Osteoblast (primary cell): ENCODE measurements at regions not wholly inside any gene's neighbourhood (a gene's known extent, or its start where the extent isn't known, plus 50 kb on each side); places are given as distances from the start of the nearest gene placed in this dataset.
A peak's percentile ranks its signal among the peaks of the same experiment; 100 is the strongest.

Experiments
- DNase-seq: peaks from one replicate; pipeline ENCODE4 v3.0.0; 2011; ENCODE audit warnings: low spot score, mixed read lengths; ENCODE audit not compliant: insufficient read length; ENCODE audit errors: missing footprints
- H2AFZ ChIP-seq: 2 replicates; pipeline ENCODE4 v1.6.0; 2011; ENCODE audit warnings: mild to moderate bottlenecking, low read length
- H3K27ac ChIP-seq: 2 replicates; pipeline ENCODE4 v1.5.1; 2011; ENCODE audit warnings: mild to moderate bottlenecking, low read depth, low read length, moderate library complexity
- H3K27me3 ChIP-seq: 2 replicates; pipeline ENCODE4 v1.6.0; 2012; ENCODE audit warnings: mild to moderate bottlenecking, control low read depth, inconsistent platforms, low read length, moderate library complexity; ENCODE audit not compliant: insufficient read depth
- H3K36me3 ChIP-seq: 2 replicates; pipeline ENCODE4 v1.5.1; 2011; ENCODE audit warnings: mild to moderate bottlenecking, low read length, control low read depth, moderate library complexity; ENCODE audit not compliant: insufficient read depth
- H3K4me1 ChIP-seq: 2 replicates; pipeline ENCODE4 v1.5.1; 2011; ENCODE audit warnings: mild to moderate bottlenecking, low read length, control low read depth, moderate library complexity; ENCODE audit not compliant: insufficient read depth
- H3K4me2 ChIP-seq: 2 replicates; pipeline ENCODE4 v1.6.0; 2011; ENCODE audit warnings: mild to moderate bottlenecking, low read length; ENCODE audit not compliant: insufficient read depth
- H3K4me3 ChIP-seq: fragments of 200-600 bp; sonication (generic); 3 replicates; pipeline ENCODE4 v1.5.1; 2012; ENCODE audit warnings: mild to moderate bottlenecking, low read length, inconsistent platforms; ENCODE audit not compliant: insufficient read depth
- H3K79me2 ChIP-seq: 2 replicates; pipeline ENCODE4 v1.6.0; 2012; ENCODE audit warnings: mild to moderate bottlenecking, low read length, control low read depth, inconsistent platforms; ENCODE audit not compliant: insufficient read depth
- H3K9me3 ChIP-seq: 2 replicates; pipeline ENCODE4 v1.5.1; 2011; ENCODE audit warnings: low read depth, low read length, control low read depth
- H4K20me1 ChIP-seq: 2 replicates; pipeline ENCODE4 v1.6.0; 2012; ENCODE audit warnings: mild to moderate bottlenecking, low read length, control low read depth; ENCODE audit not compliant: insufficient read depth
- CTCF ChIP-seq: IDR thresholded peaks from 2 replicates; pipeline ENCODE4 v1.5.1; 2011; ENCODE audit warnings: mild to moderate bottlenecking, low read depth, low read length, moderate library complexity; ENCODE audit errors: extremely low read depth

- peak; percentile 36 for DNase-seq
- Histone ChIP-seq H3K4me1 (peaks cover 18% of the 10 kb centered on the region), H3K9me3 (no peaks in the 10 kb centered on the region), H3K4me2 (peak overlapping the region; percentile 33), H3K79me2 (no peaks in the 10 kb centered on the region), H3K4me3 (no peak overlapping the region), H3K27ac (peak overlapping the region; percentile 80), H4K20me1 (no peaks in the 10 kb centered on the region), H3K27me3 (no peaks in the 10 kb centered on the region), H2AFZ (peak overlapping the region; percentile 67), H3K36me3 (no peaks in the 10 kb centered on the region)
- no peak for TF ChIP-seq CTCF
Observed at GRCh38 chr12:89933911-89934310, 225.3 kb upstream of the ATP2B1 start.

DNA sequence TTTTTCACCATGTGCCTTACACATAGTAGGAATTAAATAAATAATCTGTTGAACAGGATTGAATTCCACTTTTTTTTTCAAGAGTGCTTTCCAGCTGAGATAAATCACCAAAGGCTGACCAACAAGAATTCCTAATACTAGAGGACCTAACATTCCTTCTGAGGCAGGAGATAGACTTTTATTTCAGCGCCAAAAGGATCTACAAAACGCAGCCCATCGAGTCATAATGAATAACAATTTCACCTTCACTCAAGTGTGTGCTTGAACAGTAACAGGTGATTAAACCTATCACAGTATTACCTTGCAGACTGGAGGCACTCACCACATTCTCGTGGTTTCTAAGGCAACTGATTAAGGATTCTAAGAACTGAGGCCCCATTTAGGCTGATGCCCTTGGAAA, 224.3 kb upstream of the ATP2B1 start:
- Histone ChIP-seq H3K4me2 (peak overlapping the region; percentile 11), H4K20me1 (no peaks in the 10 kb centered on the region), H2AFZ (peak overlapping the region; percentile 67), H3K27me3 (no peaks in the 10 kb centered on the region), H3K9me3 (no peaks in the 10 kb centered on the region), H3K79me2 (no peaks in the 10 kb centered on the region), H3K4me1 (peaks cover 18% of the 10 kb centered on the region), H3K36me3 (no peaks in the 10 kb centered on the region), H3K27ac (peak overlapping the region; percentile 80), H3K4me3 (no peak overlapping the region)
- TF ChIP-seq CTCF, result no peak
- DNase-seq, result no peak

- no peak overlapping the region for H3K27ac ChIP-seq
- H3K27me3 ChIP-seq, result no peaks in the 10 kb centered on the region
- H3K9me3 ChIP-seq, result no peaks in the 10 kb centered on the region
- no peak overlapping the region for H2AFZ ChIP-seq
- no peaks in the 10 kb centered on the region for H3K36me3 ChIP-seq
- TF ChIP-seq CTCF, result no peak
- no peaks in the 10 kb centered on the region for H3K79me2 ChIP-seq
- DNase-seq, result no peak
- H3K4me3 ChIP-seq, result no peak overlapping the region
- H3K4me2 ChIP-seq, result no peak overlapping the region
- no peaks in the 10 kb centered on the region for H4K20me1 ChIP-seq
- peaks cover 8% of the 10 kb centered on the region for H3K4me1 ChIP-seq
Observed at GRCh38 chr12:89928467-89928866, 219.8 kb upstream of the ATP2B1 start.

DNA sequence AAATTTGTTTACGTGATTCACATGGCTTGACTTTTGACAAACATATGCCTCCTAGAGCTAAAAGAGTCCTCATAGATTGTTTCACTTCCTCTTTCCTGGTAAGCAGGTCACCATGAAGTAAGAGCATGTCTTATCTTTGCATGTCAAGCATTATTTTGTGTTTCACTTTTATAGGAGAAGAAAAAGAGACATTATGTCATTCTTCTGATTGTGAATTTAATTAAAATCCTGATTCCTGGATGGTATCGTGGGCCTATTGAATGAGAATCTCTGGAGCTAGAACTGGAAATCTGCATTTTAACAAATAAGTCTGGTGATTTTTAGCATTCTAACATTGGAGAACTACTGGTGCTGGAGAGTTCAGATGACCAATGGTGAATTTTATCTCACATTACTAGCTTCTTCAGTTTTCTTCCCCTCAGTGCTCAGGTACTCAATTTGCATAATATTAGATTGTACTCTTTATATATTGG, 218.6 kb upstream of the ATP2B1 start:
- TF ChIP-seq CTCF, result no peak
- Histone ChIP-seq H4K20me1 (no peaks in the 10 kb centered on the region), H3K4me3 (no peak overlapping the region), H3K9me3 (no peaks in the 10 kb centered on the region), H3K27ac (no peak overlapping the region), H2AFZ (peak overlapping the region; percentile 2), H3K36me3 (no peaks in the 10 kb centered on the region), H3K4me2 (no peak overlapping the region), H3K27me3 (no peaks in the 10 kb centered on the region), H3K4me1 (no peaks in the 10 kb centered on the region), H3K79me2 (no peaks in the 10 kb centered on the region)
- DNase-seq, result no peak
